Caco-2 (cell line): ENCODE measurements at regions not wholly inside any gene's neighbourhood (a gene's known extent, or its start where the extent isn't known, plus 50 kb on each side); places are given as distances from the start of the nearest gene placed in this dataset.

Experiments
- BruUV-seq: library from RNA; stranded (reverse); fragments of 400-500 nt; replicated peaks from 2 replicates; lab custom pipeline; 2021; lab: Mats Ljungman, UMichigan
- CTCF ChIA-PET: fragments of 300-600 bp; sonication (Branson Sonifier 250); formaldehyde crosslinking; loops from one replicate; lab custom pipeline; 2022; ENCODE audit warnings: antibody characterized with exemption; lab: Charles Lee
- POLR2A ChIA-PET: fragments of 300-600 bp; sonication (Branson Sonifier 250); formaldehyde crosslinking; loops from one replicate; lab custom pipeline; 2022; ENCODE audit warnings: antibody characterized with exemption; lab: Charles Lee
- DNase-seq, 2 experiments: peaks; one replicate each; pipeline versions ENCODE4 v3.0.0 to v3.0.0-alpha.2; 2020 to 2022
- H3K27me3 ChIP-seq: replicated peaks from 2 replicates; pipeline ENCODE4 v1.6.0; 2011; ENCODE audit warnings: low read length; ENCODE audit not compliant: control insufficient read depth, insufficient read depth
- H3K36me3 ChIP-seq: 2 replicates; pipeline ENCODE4 v1.5.1; 2011; ENCODE audit warnings: low read length; ENCODE audit not compliant: control insufficient read depth, insufficient read depth
- H3K4me1 ChIP-seq: fragments of 250-450 bp; sonication (Bioruptor Pico); 2 replicates; pipeline ENCODE4 v1.5.1; 2020; ENCODE audit warnings: mild to moderate bottlenecking
- H3K4me3 ChIP-seq: 2 replicates; pipeline ENCODE4 v1.5.1; 2011; ENCODE audit warnings: low read depth, mild to moderate bottlenecking, control low read depth, low read length
- H3K9me3 ChIP-seq: fragments of 250-450 bp; sonication (Bioruptor Pico); 2 replicates; pipeline ENCODE4 v1.5.1; 2020; ENCODE audit warnings: mild to moderate bottlenecking, moderate library complexity
- H3K27ac Mint-ChIP-seq: one replicate; pipeline ENCODE4 v1.8.0; 2022; ENCODE audit warnings: mixed read lengths; ENCODE audit not compliant: unreplicated experiment
- H3K27me3 Mint-ChIP-seq: one replicate; pipeline ENCODE4 v1.8.0; 2022; ENCODE audit warnings: mixed read lengths; ENCODE audit not compliant: insufficient read depth, unreplicated experiment
- H3K36me3 Mint-ChIP-seq: one replicate; pipeline ENCODE4 v1.8.0; 2022; ENCODE audit warnings: mild to moderate bottlenecking, mixed read lengths; ENCODE audit not compliant: insufficient read depth, unreplicated experiment
- H3K4me1 Mint-ChIP-seq: one replicate; pipeline ENCODE4 v1.8.0; 2022; ENCODE audit warnings: low read depth, mixed read lengths; ENCODE audit not compliant: unreplicated experiment
- H3K4me3 Mint-ChIP-seq: one replicate; pipeline ENCODE4 v1.8.0; 2022; ENCODE audit warnings: mild to moderate bottlenecking, moderate library complexity, mixed read lengths; ENCODE audit not compliant: unreplicated experiment
- H3K9me3 Mint-ChIP-seq: one replicate; pipeline ENCODE4 v1.8.0; 2022; ENCODE audit warnings: mixed read lengths; ENCODE audit not compliant: unreplicated experiment
- intact Hi-C: fragments of 100-400 bp; cut with micrococcal nuclease; formaldehyde crosslinking; loops from one replicate; pipeline ENCODE4 v1.10.0; 2022; ENCODE audit not compliant: unreplicated experiment
- TF ChIP-seq, protein P1 (sequence below), 2 experiments: fragments of 200-600 bp in 1 of 2; IDR thresholded peaks; 1 replicate in 1 of 2; 2 replicates in 1 of 2; pipeline versions ENCODE4 v1.5.1 to v1.8.0; 2011 to 2022; ENCODE audit warnings: antibody characterized with exemption in 1 of 2, control low read depth in 1 of 2, inconsistent platforms in 1 of 2, low read depth in 1 of 2, low read length in 1 of 2, mild to moderate bottlenecking in 1 of 2, moderate library complexity in 1 of 2; ENCODE audit not compliant: insufficient read depth in 1 of 2, severe bottlenecking in 1 of 2, unreplicated experiment in 1 of 2

DNA sequence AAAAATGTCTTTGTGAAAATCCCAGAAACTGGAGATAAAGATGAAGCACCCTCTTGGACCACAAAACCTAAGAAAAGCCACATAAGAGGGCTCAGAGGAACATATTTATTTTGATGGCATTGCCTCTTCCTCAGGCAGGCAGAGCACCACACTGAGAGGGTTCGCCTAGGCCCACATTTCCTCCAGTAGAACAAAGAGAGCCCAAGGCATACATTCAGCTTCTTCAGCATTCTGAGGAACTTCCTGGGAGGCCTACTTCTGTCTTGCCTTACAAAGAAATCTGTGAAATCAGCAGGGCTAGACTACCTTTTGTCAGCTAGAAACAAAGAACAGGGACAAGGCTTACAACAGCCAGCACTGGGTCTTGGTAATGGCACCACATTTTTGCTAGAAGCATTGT, 1325.3 kb downstream of the SI start:
- H3K4me3 Mint-ChIP-seq = no peak overlapping the region
- H3K27me3 Mint-ChIP-seq = no peaks in the 10 kb centered on the region
- H3K36me3 ChIP-seq = no peaks in the 10 kb centered on the region
- no peaks in the 10 kb centered on the region for H3K36me3 Mint-ChIP-seq
- intact Hi-C loops = no loop called here
- TF ChIP-seq, protein P1, sequence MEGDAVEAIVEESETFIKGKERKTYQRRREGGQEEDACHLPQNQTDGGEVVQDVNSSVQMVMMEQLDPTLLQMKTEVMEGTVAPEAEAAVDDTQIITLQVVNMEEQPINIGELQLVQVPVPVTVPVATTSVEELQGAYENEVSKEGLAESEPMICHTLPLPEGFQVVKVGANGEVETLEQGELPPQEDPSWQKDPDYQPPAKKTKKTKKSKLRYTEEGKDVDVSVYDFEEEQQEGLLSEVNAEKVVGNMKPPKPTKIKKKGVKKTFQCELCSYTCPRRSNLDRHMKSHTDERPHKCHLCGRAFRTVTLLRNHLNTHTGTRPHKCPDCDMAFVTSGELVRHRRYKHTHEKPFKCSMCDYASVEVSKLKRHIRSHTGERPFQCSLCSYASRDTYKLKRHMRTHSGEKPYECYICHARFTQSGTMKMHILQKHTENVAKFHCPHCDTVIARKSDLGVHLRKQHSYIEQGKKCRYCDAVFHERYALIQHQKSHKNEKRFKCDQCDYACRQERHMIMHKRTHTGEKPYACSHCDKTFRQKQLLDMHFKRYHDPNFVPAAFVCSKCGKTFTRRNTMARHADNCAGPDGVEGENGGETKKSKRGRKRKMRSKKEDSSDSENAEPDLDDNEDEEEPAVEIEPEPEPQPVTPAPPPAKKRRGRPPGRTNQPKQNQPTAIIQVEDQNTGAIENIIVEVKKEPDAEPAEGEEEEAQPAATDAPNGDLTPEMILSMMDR (IDR thresholded peaks at IDR 0.05; ENCODE audit: insufficient read depth in 1 of 2, low read depth in 1 of 2, low read length in 1 of 2, severe bottlenecking in 1 of 2, unreplicated experiment in 1 of 2) = no peak
- H3K9me3 ChIP-seq = no peaks in the 10 kb centered on the region
- no TSS peak for BruUV-seq
- H3K27ac Mint-ChIP-seq = no peak overlapping the region
- no peaks in the 10 kb centered on the region for H3K4me1 ChIP-seq
- CTCF ChIA-PET = no interaction called here
- no peak for DNase-seq
- H3K4me1 Mint-ChIP-seq = no peaks in the 10 kb centered on the region
- POLR2A ChIA-PET = no interaction called here
- H3K4me3 ChIP-seq = no peak overlapping the region
- peaks cover 10% of the 10 kb centered on the region for H3K9me3 Mint-ChIP-seq
- no peaks in the 10 kb centered on the region for H3K27me3 ChIP-seq

DNA sequence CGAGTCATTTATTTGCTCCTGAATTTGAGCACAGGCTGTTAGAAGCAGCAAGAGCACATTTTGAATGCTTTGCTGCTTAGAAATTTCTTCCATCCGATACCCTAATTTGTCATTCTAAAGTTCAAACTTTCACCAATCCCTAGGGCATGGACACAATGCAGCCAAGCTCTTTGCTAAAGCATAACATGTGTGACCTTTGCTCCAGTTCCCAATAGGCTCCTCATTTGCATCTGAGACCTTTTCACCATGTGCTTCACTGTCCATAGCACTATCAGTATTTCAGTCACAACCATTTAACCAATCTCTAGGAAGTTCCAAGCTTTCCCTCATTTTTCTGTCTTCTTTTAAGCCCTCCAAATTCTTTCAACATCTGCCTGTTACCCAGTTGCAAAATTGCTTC, 1333.1 kb downstream of the SI start:
- Histone ChIP-seq H3K9me3 (no peaks in the 10 kb centered on the region), H3K4me1 (no peaks in the 10 kb centered on the region), H3K36me3 (no peaks in the 10 kb centered on the region), H3K27me3 (no peaks in the 10 kb centered on the region), H3K4me3 (no peak overlapping the region)
- no peaks in the 10 kb centered on the region for H3K9me3 Mint-ChIP-seq
- TF ChIP-seq, protein P1 (IDR thresholded peaks at IDR 0.05; ENCODE audit: insufficient read depth in 1 of 2, low read depth in 1 of 2, low read length in 1 of 2, severe bottlenecking in 1 of 2, unreplicated experiment in 1 of 2) = no peak
- H3K36me3 Mint-ChIP-seq = no peaks in the 10 kb centered on the region
- intact Hi-C loops = no loop called here
- H3K4me1 Mint-ChIP-seq = no peaks in the 10 kb centered on the region
- H3K27ac Mint-ChIP-seq = no peak overlapping the region
- BruUV-seq = no TSS peak
- H3K4me3 Mint-ChIP-seq = no peak overlapping the region
- CTCF ChIA-PET = no interaction called here
- DNase-seq = no peak
- no peaks in the 10 kb centered on the region for H3K27me3 Mint-ChIP-seq
- POLR2A ChIA-PET = no interaction called here

DNA sequence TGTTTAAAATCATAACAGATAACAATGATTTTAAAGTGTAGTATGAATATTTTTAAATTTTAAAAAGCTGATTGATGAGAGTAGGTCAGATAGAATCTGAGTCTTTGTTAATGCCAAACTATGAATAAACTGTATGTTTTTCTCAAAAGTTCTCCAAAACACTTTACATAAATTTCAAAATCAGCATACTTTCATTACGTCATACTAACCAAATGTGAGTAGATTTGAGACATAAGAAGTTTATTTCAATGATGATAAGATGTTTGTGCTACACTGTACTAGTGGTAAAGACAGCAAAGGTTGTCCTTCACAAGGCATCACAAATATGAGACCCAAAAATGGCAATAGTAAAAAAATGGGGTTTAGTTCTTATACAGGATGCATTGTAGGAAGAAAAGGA, 1342.9 kb downstream of the SI start:
- H3K4me1 Mint-ChIP-seq = no peaks in the 10 kb centered on the region
- no peak overlapping the region for H3K4me3 Mint-ChIP-seq
- TF ChIP-seq, protein P1 (IDR thresholded peaks at IDR 0.05; ENCODE audit: insufficient read depth in 1 of 2, low read depth in 1 of 2, low read length in 1 of 2, severe bottlenecking in 1 of 2, unreplicated experiment in 1 of 2) = no peak
- H3K27me3 Mint-ChIP-seq = no peaks in the 10 kb centered on the region
- Histone ChIP-seq H3K36me3 (no peaks in the 10 kb centered on the region), H3K4me3 (no peak overlapping the region), H3K4me1 (no peaks in the 10 kb centered on the region), H3K27me3 (no peaks in the 10 kb centered on the region), H3K9me3 (no peaks in the 10 kb centered on the region)
- ChIA-PET CTCF (no interaction called here), POLR2A (no interaction called here)
- BruUV-seq = no TSS peak
- H3K27ac Mint-ChIP-seq = no peak overlapping the region
- DNase-seq = no peak
- peaks cover 10% of the 10 kb centered on the region for H3K9me3 Mint-ChIP-seq
- intact Hi-C loops = no loop called here
- no peaks in the 10 kb centered on the region for H3K36me3 Mint-ChIP-seq
